IMR-90 (cell line): ENCODE measurements at regions not wholly inside any gene's neighbourhood (a gene's known extent, or its start where the extent isn't known, plus 50 kb on each side); places are given as distances from the start of the nearest gene placed in this dataset.

Experiments
- ATAC-seq: fragments of 200-7000 bp; cut with Tn5 transposase; 2 replicates; pipeline ENCODE4 v1.9.1; 2020; ENCODE audit warnings: low read depth, mild to moderate bottlenecking, moderate library complexity
- BruUV-seq: library from RNA; stranded (reverse); fragments of 400-500 nt; replicated peaks from 2 replicates; lab custom pipeline; 2021; lab: Mats Ljungman, UMichigan
- CTCF ChIA-PET: fragments of 300-600 bp; formaldehyde crosslinking; extraction: SDS; loops from one replicate; lab custom pipeline; 2021; ENCODE audit warnings: antibody characterized with exemption; lab: Yijun Ruan, JAX
- POLR2A ChIA-PET: fragments of 300-600 bp; sonication (Branson Sonifier 250); formaldehyde crosslinking; loops from one replicate; lab custom pipeline; 2022; ENCODE audit warnings: antibody characterized with exemption; ENCODE audit not compliant: unreplicated experiment; lab: Charles Lee
- DNase-seq: peaks from one replicate; pipeline ENCODE4 v3.0.0; 2013
- H2AFZ ChIP-seq: replicated peaks from 2 replicates; pipeline ENCODE3; 2013; ENCODE audit warnings: low read length, mild to moderate bottlenecking; ENCODE audit not compliant: poor library complexity
- H2AK5ac ChIP-seq: 2 replicates; pipeline ENCODE4 v1.6.1; 2013; ENCODE audit warnings: low read depth, low read length, inconsistent platforms
- H2AK9ac ChIP-seq: replicated peaks from 2 replicates; pipeline ENCODE3; 2013; ENCODE audit warnings: mild to moderate bottlenecking, low read depth, low read length, moderate library complexity; ENCODE audit not compliant: poor library complexity
- H2BK120ac ChIP-seq: 2 replicates; pipeline ENCODE4 v1.6.1; 2013; ENCODE audit warnings: low read depth, low read length, inconsistent platforms
- H2BK15ac ChIP-seq: 3 replicates; pipeline ENCODE4 v1.6.1; 2013; ENCODE audit warnings: low read depth, low read length, inconsistent platforms
- H2BK20ac ChIP-seq: 2 replicates; pipeline ENCODE4 v1.6.1; 2013; ENCODE audit warnings: low read depth, mild to moderate bottlenecking, inconsistent platforms, low read length, moderate library complexity
- H2BK5ac ChIP-seq: 2 replicates; pipeline ENCODE4 v1.6.1; 2013; ENCODE audit warnings: mild to moderate bottlenecking, low read depth, low read length, inconsistent platforms; ENCODE audit not compliant: poor library complexity, severe bottlenecking
- H3K14ac ChIP-seq: replicated peaks from 2 replicates; pipeline ENCODE4 v1.6.1; 2013; ENCODE audit warnings: low read depth, low read length, inconsistent platforms
- H3K18ac ChIP-seq: 2 replicates; pipeline ENCODE4 v1.6.1; 2013; ENCODE audit warnings: low read depth, low read length, control low read depth
- H3K23ac ChIP-seq: 2 replicates; pipeline ENCODE4 v1.6.1; 2013; ENCODE audit warnings: low read depth, low read length, inconsistent platforms
- H3K27ac ChIP-seq: 2 replicates; pipeline ENCODE4 v1.5.1; 2013; ENCODE audit warnings: mild to moderate bottlenecking, control low read depth, low read length; ENCODE audit not compliant: insufficient read depth
- H3K27me3 ChIP-seq: 2 replicates; pipeline ENCODE4 v1.6.1; 2013; ENCODE audit warnings: low read length; ENCODE audit not compliant: control insufficient read depth, insufficient read depth
- H3K36me3 ChIP-seq: 2 replicates; pipeline ENCODE4 v1.6.1; 2013; ENCODE audit warnings: low read length, mixed read lengths; ENCODE audit not compliant: control insufficient read depth, insufficient read depth
- H3K4ac ChIP-seq: 2 replicates; pipeline ENCODE4 v1.6.1; 2013; ENCODE audit warnings: low read depth, low read length, inconsistent platforms
- H3K4me1 ChIP-seq: 2 replicates; pipeline ENCODE4 v1.6.1; 2013; ENCODE audit warnings: low read length, mixed read lengths; ENCODE audit not compliant: control insufficient read depth, insufficient read depth
- H3K4me2 ChIP-seq: 2 replicates; pipeline ENCODE4 v1.6.1; 2013; ENCODE audit warnings: low read depth, mild to moderate bottlenecking, control low read depth, low read length, moderate library complexity
- H3K4me3 ChIP-seq: 2 replicates; pipeline ENCODE4 v1.5.1; 2013; ENCODE audit warnings: low read depth, mild to moderate bottlenecking, control low read depth, low read length, moderate library complexity; ENCODE audit not compliant: insufficient read depth
- H3K56ac ChIP-seq: 2 replicates; pipeline ENCODE4 v1.6.1; 2013; ENCODE audit warnings: low read length, inconsistent platforms; ENCODE audit not compliant: insufficient read depth; ENCODE audit errors: extremely low read depth
- H3K79me1 ChIP-seq, 2 experiments: 2 replicates each; pipeline ENCODE4 v1.6.1; 2013; ENCODE audit warnings: low read length in 2 of 2, inconsistent platforms in 1 of 2, low read depth in 1 of 2
- H3K9ac ChIP-seq: 2 replicates; pipeline ENCODE4 v1.6.1; 2013; ENCODE audit warnings: low read depth, low read length, control low read depth
- H3K9me1 ChIP-seq: 2 replicates; pipeline ENCODE4 v1.6.1; 2013; ENCODE audit warnings: low read length, inconsistent platforms; ENCODE audit not compliant: insufficient read depth
- H3K9me3 ChIP-seq: 2 replicates; pipeline ENCODE4 v1.6.1; 2013; ENCODE audit warnings: low read length; ENCODE audit not compliant: control insufficient read depth, insufficient read depth
- H4K20me1 ChIP-seq: 2 replicates; pipeline ENCODE4 v1.6.1; 2013; ENCODE audit warnings: low read length, inconsistent platforms; ENCODE audit not compliant: insufficient read depth
- H4K5ac ChIP-seq: 2 replicates; pipeline ENCODE4 v1.6.1; 2013; ENCODE audit warnings: mild to moderate bottlenecking, low read depth, low read length, control low read depth
- H4K8ac ChIP-seq, 2 experiments: 2 replicates each; pipeline ENCODE4 v1.6.1; 2013; ENCODE audit warnings: low read depth in 2 of 2, low read length in 2 of 2, control low read depth in 1 of 2, inconsistent platforms in 1 of 2
- H4K91ac ChIP-seq: 2 replicates; pipeline ENCODE4 v1.6.1; 2013; ENCODE audit warnings: low read depth, low read length, inconsistent platforms; ENCODE audit not compliant: insufficient read depth
- BHLHE40 ChIP-seq: fragments of 150-350 bp; IDR thresholded peaks from 2 replicates; pipeline ENCODE4 v1.6.1; 2016; ENCODE audit warnings: mild to moderate bottlenecking, low read depth, low read length
- CEBPB ChIP-seq: IDR thresholded peaks from 2 replicates; pipeline ENCODE4 v1.6.1; 2012; ENCODE audit warnings: low read depth, low read length, improper control_type of control experiment
- CHD1 ChIP-seq: IDR thresholded peaks from 2 replicates; pipeline ENCODE4 v1.6.1; 2012; ENCODE audit warnings: low read depth, low read length, improper control_type of control experiment
- FOS ChIP-seq: fragments of 150-350 bp; IDR thresholded peaks from 2 replicates; pipeline ENCODE4 v1.6.1; 2016; ENCODE audit warnings: low read depth, low read length
- MAFK ChIP-seq: IDR thresholded peaks from 2 replicates; pipeline ENCODE4 v1.6.1; 2012; ENCODE audit warnings: low read depth, low read length, improper control_type of control experiment
- MAZ ChIP-seq: IDR thresholded peaks from 2 replicates; pipeline ENCODE4 v1.6.1; 2012; ENCODE audit warnings: low read depth, mild to moderate bottlenecking, low read length, improper control_type of control experiment, moderate library complexity, borderline replicate concordance
- MXI1 ChIP-seq: IDR thresholded peaks from 2 replicates; pipeline ENCODE4 v1.6.1; 2012; ENCODE audit warnings: low read depth, mild to moderate bottlenecking, low read length, moderate library complexity, borderline replicate concordance
- NFE2L2 ChIP-seq: fragments of 150-350 bp; IDR thresholded peaks from 2 replicates; pipeline ENCODE4 v1.6.1; 2016; ENCODE audit warnings: low read depth, mild to moderate bottlenecking, low read length
- POLR2A ChIP-seq: IDR thresholded peaks from 2 replicates; pipeline ENCODE4 v1.6.1; 2012; ENCODE audit warnings: mild to moderate bottlenecking, low read depth, low read length
- RAD21 ChIP-seq: IDR thresholded peaks from 2 replicates; pipeline ENCODE4 v1.6.1; 2012; ENCODE audit warnings: low read length, improper control_type of control experiment
- RCOR1 ChIP-seq: IDR thresholded peaks from 2 replicates; pipeline ENCODE4 v1.6.1; 2012; ENCODE audit warnings: mild to moderate bottlenecking, low read length, improper control_type of control experiment; ENCODE audit not compliant: insufficient replicate concordance
- RFX5 ChIP-seq: IDR thresholded peaks from 2 replicates; pipeline ENCODE4 v1.8.0; 2012; ENCODE audit warnings: low read depth, mild to moderate bottlenecking, low read length, moderate library complexity
- SMC3 ChIP-seq: fragments of 150-350 bp; IDR thresholded peaks from 2 replicates; pipeline ENCODE4 v1.6.1; 2016; ENCODE audit warnings: low read depth, mild to moderate bottlenecking, antibody characterized with exemption, low read length, moderate library complexity
- WGBS, 2 experiments: methylation state at CpG; one replicate each; pipeline versions ENCODE4 v1.1.5 to v1.1.7; 2013; ENCODE audit warnings: missing lambda C conversion rate in 2 of 2; ENCODE audit not compliant: insufficient read length in 1 of 2; ENCODE audit errors: extremely low coverage in 2 of 2; 5-methylcytosine and 5-hydroxymethylcytosine counted together
- dilution Hi-C: fragments of 300-500 bp; cut with HindIII; formaldehyde crosslinking; loops from one replicate; pipeline ENCODE4 v1.14.3; 2018; ENCODE audit warnings: low sequenced_read_pairs; ENCODE audit not compliant: unreplicated experiment
- in situ Hi-C: fragments of 300-500 bp; cut with MboI; formaldehyde crosslinking; loops from 3 replicates; pipeline ENCODE4 v1.14.3; 2019; ENCODE audit warnings: low sequenced_read_pairs, inconsistent platforms, mixed read lengths
- intact Hi-C: fragments of 100-400 bp; cut with micrococcal nuclease; formaldehyde crosslinking; loops from 2 replicates; pipeline ENCODE4 v1.10.0; 2022
- TF ChIP-seq, protein P1 (sequence below): fragments of 150-350 bp; IDR thresholded peaks from 2 replicates; pipeline ENCODE4 v1.6.1; 2016; ENCODE audit warnings: low read depth, mild to moderate bottlenecking, low read length, moderate library complexity, borderline replicate concordance
- TF ChIP-seq, protein P2 (sequence below): conservative IDR thresholded peaks from 2 replicates; pipeline ENCODE4 v1.5.1; 2012; ENCODE audit warnings: mild to moderate bottlenecking, low read depth, low read length, improper control_type of control experiment
- TF ChIP-seq, protein P3 (sequence below): fragments of 150-350 bp; IDR thresholded peaks from 2 replicates; pipeline ENCODE4 v1.6.1; 2017; ENCODE audit warnings: mild to moderate bottlenecking, antibody characterized with exemption, low read length, low read depth

DNA sequence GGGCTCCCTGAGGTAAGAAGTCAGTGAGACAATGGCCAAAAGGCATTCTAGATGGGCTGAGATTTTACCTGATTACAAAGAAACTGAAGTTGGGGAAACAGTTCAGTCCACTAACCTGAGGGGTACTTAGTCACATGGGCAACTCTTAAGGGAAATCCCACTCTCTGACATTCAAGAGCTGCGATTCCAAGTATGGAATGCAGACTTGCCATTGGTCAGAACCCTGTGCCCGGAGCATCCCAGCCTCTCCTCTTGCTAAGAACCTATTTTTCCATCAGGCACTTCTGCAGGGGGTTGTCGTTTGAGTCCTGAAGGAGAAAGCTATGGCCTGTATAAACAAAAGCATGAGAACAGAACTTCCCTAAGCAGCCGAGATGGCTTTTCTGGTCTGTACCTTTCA lies 434.9 kb upstream of the DAB1 start:
- DNase-seq (no peak), ATAC-seq (no peak)
- Histone ChIP-seq H4K91ac (no peak overlapping the region), H2AK9ac (no peak overlapping the region), H3K79me1 (no peaks in the 10 kb centered on the region), H2BK120ac (no peak overlapping the region), H2BK15ac (no peak overlapping the region), H3K14ac (no peak overlapping the region), H3K36me3 (no peaks in the 10 kb centered on the region), H3K4ac (no peak overlapping the region), H2AK5ac (no peak overlapping the region), H3K27ac (no peak overlapping the region), H2AFZ (no peak overlapping the region), H3K9ac (no peak overlapping the region), H3K4me3 (no peak overlapping the region), H3K4me2 (no peak overlapping the region), H2BK20ac (no peak overlapping the region), H3K9me1 (no peaks in the 10 kb centered on the region), H4K20me1 (no peaks in the 10 kb centered on the region), H3K56ac (no peak overlapping the region), H4K5ac (no peak overlapping the region), H2BK5ac (no peak overlapping the region), H3K18ac (no peak overlapping the region), H3K4me1 (no peaks in the 10 kb centered on the region), H3K23ac (no peak overlapping the region), H3K27me3 (no peaks in the 10 kb centered on the region), H4K8ac (no peak overlapping the region), H3K9me3 (peaks cover 2% of the 10 kb centered on the region; the same call in 1 of the 2 replicates)
- WGBS, 2 experiments, result 57% methylated on average over 1 of the region's 4 CpGs; no CpG with 5 or more reads in 1 of the 2 experiments
- in situ Hi-C loops (no loop called here), intact Hi-C loops (no loop called here), dilution Hi-C loops (no loop called here)
- ChIA-PET POLR2A (no interaction called here), CTCF (no interaction called here)
- no peak for TF ChIP-seq POLR2A
- no peak for TF ChIP-seq RCOR1
- no peak for TF ChIP-seq MXI1
- no peak for TF ChIP-seq NFE2L2
- no peak for TF ChIP-seq FOS
- no peak for TF ChIP-seq MAZ
- TF ChIP-seq, protein P1, sequence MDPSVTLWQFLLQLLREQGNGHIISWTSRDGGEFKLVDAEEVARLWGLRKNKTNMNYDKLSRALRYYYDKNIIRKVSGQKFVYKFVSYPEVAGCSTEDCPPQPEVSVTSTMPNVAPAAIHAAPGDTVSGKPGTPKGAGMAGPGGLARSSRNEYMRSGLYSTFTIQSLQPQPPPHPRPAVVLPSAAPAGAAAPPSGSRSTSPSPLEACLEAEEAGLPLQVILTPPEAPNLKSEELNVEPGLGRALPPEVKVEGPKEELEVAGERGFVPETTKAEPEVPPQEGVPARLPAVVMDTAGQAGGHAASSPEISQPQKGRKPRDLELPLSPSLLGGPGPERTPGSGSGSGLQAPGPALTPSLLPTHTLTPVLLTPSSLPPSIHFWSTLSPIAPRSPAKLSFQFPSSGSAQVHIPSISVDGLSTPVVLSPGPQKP, result no peak
- no peak for TF ChIP-seq CHD1
- no peak for TF ChIP-seq MAFK
- TF ChIP-seq, protein P2, sequence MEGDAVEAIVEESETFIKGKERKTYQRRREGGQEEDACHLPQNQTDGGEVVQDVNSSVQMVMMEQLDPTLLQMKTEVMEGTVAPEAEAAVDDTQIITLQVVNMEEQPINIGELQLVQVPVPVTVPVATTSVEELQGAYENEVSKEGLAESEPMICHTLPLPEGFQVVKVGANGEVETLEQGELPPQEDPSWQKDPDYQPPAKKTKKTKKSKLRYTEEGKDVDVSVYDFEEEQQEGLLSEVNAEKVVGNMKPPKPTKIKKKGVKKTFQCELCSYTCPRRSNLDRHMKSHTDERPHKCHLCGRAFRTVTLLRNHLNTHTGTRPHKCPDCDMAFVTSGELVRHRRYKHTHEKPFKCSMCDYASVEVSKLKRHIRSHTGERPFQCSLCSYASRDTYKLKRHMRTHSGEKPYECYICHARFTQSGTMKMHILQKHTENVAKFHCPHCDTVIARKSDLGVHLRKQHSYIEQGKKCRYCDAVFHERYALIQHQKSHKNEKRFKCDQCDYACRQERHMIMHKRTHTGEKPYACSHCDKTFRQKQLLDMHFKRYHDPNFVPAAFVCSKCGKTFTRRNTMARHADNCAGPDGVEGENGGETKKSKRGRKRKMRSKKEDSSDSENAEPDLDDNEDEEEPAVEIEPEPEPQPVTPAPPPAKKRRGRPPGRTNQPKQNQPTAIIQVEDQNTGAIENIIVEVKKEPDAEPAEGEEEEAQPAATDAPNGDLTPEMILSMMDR, result no peak
- TF ChIP-seq RFX5, result no peak
- TF ChIP-seq CEBPB, result no peak
- no peak for TF ChIP-seq BHLHE40
- TF ChIP-seq RAD21, result no peak
- TF ChIP-seq, protein P3, sequence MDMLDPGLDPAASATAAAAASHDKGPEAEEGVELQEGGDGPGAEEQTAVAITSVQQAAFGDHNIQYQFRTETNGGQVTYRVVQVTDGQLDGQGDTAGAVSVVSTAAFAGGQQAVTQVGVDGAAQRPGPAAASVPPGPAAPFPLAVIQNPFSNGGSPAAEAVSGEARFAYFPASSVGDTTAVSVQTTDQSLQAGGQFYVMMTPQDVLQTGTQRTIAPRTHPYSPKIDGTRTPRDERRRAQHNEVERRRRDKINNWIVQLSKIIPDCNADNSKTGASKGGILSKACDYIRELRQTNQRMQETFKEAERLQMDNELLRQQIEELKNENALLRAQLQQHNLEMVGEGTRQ, result no peak
- no peak for TF ChIP-seq SMC3
- BruUV-seq, result no TSS peak
